GM21447 (cell line): ENCODE measurements at regions not wholly inside any gene's neighbourhood (a gene's known extent, or its start where the extent isn't known, plus 50 kb on each side); places are given as distances from the start of the nearest gene placed in this dataset.
"Not testable (repeated sequence)": the region's sequence is repeated elsewhere in the genome, so short reads cannot be mapped to it uniquely, and the experiment has no call there.

Experiments used
- ATAC-seq: cut with Tn5 transposase; IDR thresholded peaks from one replicate; pipeline ENCODE4 v1.9.1; 2021; ENCODE audit not compliant: unreplicated experiment

- no peak for ATAC-seq
Measured at GRCh38 chr7:126016722-126017121, 1087.1 kb upstream of the POT1 start.

DNA sequence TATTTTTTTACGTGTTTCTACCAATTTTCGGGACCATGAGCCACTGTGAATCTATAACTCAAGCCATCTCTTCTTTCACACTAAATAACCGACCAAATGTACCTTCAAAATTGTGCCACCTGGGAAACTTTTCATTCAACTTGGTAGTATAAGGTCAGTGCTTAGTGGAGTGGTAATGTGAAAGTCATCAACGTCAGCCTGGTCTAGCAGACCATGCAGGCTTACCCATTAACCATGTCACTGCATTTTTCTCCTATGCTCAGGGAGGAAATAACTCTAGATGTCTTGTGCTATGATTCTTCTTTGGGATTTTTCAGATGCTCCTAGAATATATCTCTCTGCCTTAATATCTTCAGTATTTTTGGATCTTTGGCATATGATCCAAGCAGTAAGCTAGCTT is 1075.4 kb upstream of the POT1 start:
- no peak for ATAC-seq

GRCh38 chr7:126001349-126001748 is 1071.7 kb upstream of the POT1 start:
- no peak for ATAC-seq

DNA sequence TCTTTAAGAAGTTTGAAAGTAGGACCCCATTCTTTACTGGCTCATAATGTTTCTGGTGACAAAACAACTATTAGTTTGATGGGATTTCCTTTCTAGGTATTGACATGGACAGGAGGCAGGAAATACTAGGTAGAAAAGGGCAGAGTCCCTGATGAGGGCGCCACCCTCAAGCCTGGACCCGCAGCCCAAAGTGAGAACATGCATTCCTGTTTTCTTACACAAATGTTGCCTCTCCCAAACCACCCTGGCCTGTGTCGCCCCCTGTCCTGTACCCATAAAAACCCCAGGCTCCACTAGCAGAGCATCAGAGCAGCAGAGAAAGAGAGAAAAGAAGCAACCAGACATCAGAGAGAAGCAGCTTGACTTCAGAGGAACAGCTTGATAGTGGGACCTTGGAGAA is 1055.2 kb upstream of the POT1 start:
- ATAC-seq = no peak

DNA sequence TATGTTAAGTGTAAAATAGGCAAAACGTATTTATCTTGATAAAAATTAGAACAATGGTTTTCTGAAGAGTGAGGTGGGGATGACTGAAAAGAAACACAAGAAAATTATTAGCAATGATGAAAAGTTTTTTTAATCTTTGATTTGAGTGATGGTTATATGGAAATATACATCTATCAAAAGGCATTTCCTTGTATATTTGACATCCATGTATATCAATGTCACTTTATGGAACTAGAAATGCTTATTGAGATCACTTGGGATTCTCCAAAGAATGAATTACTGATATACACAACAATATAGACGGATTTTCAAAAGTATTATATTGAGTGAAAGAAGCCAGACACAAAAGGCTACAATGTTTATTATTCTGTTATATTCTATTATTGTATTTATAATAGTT is 1042.0 kb upstream of the POT1 start:
- no peak for ATAC-seq

DNA sequence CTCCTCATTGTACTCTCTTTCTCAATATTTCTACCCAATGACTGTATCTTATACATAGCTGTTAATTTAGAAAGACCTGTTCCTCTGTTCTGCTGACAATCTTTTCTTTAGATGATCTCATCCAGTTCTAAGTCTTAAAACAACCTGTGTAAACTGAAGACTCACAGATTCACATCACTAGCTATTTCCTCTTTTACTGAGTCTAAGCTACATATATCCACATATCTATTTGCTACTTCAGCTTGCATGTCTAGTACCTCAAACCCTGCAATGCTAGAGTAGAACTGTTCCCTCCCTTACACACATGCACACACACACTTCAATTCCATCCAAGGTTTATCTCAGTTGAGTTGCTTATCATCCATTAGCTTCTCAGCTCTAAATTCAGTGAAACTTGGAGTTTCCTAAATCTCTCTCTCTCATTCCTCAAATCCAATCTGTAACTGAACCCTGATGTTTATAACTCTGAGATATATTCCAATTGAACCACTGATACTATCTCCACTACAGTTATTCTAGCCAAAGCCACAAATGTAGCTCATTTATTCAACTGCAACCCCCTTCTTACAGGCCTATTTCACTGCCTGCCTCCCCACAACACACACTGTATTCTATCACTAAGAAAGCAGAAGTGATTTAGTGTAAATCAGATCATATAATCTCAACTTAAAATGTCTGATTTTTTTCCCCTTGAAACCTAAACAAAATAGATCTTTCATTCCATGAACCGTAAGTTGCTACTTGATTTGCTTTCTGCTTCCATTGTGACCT is 1036.8 kb upstream of the POT1 start:
- no peak for ATAC-seq

DNA sequence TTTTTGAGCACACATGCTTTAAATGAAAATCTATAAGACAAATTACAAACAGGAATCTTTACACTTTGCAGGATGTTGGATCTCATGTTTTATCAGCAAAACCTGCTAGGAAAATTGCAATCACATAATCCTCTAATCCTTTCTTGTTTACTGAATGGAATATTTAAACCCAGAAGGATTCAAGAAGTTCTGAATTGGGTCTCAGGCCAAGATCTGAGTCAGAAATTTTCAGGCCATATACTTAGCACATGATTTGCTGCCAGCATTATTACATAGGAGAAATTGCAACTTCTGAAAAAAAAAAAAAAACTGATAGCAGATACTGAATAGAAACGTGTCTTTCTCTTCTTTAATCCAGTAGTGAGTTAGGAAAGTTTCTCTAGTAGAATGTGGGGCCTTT is 1005.3 kb upstream of the POT1 start:
- no peak for ATAC-seq

- no peak for ATAC-seq
Measured at GRCh38 chr7:125934539-125934938, 1004.9 kb upstream of the POT1 start.

GRCh38 chr7:125930848-125931247 is 1001.2 kb upstream of the POT1 start:
- no peak for ATAC-seq

DNA sequence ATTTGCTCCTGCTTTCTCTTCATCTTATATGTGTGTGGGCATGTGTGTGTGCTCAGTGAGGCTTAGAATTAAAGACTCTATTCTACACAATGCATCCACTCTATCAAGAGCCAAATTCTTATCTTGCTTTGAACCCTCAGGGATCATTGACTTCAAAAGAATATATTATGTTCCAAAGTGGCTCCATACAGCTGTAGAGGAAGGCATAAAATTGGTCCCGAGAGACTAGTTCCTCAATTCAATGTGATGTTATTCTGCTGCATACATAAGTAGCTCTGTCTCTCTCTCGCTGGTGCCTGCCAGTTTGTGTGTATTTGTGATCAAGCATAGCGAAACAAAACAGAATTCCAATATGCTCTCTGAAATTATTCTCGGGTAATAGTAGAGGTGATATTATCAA is 997.9 kb upstream of the POT1 start:
- ATAC-seq = no peak

GRCh38 chr7:125926621-125927020 is 997.0 kb upstream of the POT1 start:
- ATAC-seq = no peak

GRCh38 chr7:125924037-125924436 is 994.4 kb upstream of the POT1 start:
- ATAC-seq = no peak

- ATAC-seq = not testable (repeated sequence)
Measured at GRCh38 chr7:125915381-125915948, 985.8 kb upstream of the POT1 start.

DNA sequence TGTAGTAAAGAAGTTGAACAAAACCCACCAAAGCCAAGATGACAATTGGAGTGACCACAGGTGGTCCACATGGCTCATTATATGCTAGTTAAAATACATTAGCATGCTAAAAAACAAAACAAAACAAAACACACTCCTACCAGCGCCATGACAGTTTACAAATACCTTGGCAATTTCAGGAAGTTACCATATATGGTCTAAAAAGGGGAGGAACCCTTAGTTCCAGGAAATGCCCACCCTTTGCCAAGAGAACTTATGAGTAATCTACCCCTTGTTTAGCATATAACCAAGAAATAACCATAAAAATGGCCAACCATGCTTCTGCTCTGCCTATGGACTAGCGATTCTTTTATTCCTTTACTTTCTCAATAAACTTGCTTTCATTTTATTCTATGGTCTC is 979.1 kb upstream of the POT1 start:
- no peak for ATAC-seq

- ATAC-seq = no peak
Measured at GRCh38 chr7:125899577-125899976, 970.0 kb upstream of the POT1 start.

DNA sequence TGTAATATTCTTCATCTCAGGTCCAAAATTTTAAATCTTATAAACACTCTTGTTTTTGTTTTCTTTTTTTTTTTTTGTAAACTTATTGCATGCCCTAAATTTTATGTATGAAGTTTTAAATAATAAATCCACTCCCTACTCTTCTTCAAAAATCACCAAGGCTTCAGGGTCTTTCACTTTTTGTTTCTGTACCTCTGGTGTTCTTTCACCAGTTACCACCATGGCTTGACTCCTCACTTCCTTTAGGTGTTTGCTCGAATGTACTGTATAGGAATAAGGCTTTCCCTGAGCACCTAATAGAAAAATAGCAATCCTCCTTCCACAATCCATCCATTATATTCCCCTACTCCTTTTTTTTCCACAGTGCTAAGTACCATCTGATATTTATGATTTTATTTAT is 962.8 kb upstream of the POT1 start:
- no peak for ATAC-seq

DNA sequence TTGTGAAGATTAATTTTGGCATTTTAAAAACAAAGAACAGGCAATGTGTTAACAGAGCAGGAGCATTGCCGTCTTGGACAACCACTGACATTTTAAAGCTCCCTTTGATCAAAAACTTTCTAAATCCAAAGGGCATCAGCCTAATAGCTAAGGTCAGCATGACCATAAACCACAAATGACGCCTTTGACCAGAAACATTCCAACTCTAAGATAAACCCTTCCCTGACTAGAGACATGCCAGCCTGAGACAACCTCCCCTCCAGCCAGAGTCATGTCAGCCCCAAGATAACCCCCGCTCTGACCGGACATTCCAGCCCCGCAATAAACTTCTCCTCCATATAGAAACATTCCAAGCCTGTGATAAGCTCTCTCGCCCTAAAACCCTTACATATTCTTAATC is 949.4 kb upstream of the POT1 start:
- ATAC-seq = no peak

DNA sequence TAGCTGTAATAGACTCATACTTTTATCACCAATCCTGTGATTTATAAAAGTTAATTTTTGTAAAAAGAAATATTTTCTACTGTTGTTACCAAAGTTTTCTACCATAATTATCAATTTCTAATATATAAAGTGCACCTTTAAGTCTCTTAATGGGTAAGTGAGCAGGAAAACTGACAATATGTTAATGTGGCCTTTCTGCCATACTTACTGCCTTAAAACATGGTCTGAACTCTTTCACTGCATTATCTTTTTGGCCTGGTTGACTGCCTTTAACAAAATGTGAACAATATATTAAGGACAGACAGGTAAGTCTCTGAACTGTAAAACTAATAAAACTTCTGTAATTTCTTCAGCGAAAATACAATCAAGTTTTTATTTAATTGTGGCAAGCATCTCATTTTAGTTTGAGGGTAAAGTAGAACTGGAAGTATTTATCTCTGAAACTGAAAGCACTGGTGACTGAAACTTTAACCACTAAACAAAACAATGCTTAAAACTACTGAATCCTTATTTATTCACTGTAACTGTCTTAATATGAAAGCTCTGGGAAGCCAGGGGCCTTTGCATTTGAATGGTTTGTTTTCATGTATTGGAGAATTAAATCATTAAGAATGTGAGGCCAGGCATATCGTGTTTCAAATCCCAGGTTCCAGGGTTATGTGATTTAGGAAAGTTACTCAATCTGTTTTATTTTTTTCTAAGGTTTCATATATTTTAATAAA is 948.8 kb upstream of the POT1 start:
- ATAC-seq = no peak

GRCh38 chr7:125877246-125877645 is 947.6 kb upstream of the POT1 start:
- no peak for ATAC-seq

DNA sequence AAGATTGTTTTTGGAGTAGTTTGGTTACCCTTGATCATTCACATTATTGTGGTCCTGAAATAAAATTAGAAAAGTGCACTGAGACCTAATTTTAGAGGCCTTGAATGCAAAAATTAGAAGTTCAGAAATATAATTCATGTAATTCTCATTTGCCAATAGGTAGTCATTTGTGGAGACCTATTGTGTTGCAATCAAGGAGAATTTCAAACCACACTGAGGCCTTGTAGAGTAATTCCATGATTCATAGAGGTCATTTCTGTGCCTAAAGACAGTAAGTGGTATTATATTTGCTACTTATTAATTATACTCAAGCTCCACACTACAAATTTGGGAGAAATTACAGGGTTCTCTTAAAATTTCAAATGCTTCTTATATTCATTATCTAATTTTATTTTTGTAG is 946.8 kb upstream of the POT1 start:
- ATAC-seq = no peak

GRCh38 chr7:125871431-125871830 is 941.8 kb upstream of the POT1 start:
- no peak for ATAC-seq

DNA sequence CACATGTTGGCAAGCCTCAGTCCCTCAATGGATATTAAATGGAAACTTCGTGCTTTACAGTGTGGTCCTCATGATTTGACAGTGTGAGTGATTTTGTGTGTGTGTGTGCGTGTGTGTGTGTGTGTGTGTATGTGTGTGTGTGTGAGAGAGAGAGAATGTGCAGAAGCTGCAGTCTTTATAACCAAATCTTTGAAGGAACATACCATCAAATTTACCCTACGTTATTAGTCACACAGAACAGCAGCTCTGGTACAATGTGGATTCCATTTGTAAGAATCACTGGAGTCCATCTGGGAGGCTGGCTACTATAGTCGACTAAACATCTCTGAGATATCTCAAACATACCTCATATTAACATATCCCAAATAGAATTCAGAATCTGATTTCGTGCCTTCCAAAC is 928.0 kb upstream of the POT1 start:
- ATAC-seq = no peak
